HCT116 (cell line): ENCODE measurements at regions not wholly inside any gene's neighbourhood (a gene's known extent, or its start where the extent isn't known, plus 50 kb on each side); places are given as distances from the start of the nearest gene placed in this dataset.

ENCODE experiments used
- ATAC-seq: fragments of 200-7000 bp; cut with Tn5 transposase; 2 replicates; pipeline ENCODE4 v1.9.1; 2020; ENCODE audit warnings: mild to moderate bottlenecking, moderate library complexity
- BruUV-seq: library from RNA; stranded (reverse); fragments of 400-500 nt; replicated peaks from 2 replicates; lab custom pipeline; 2021; lab: Mats Ljungman, UMichigan
- CTCF ChIA-PET: fragments of 300-600 bp; sonication (Branson Sonifier 250); formaldehyde crosslinking; loops from one replicate; lab custom pipeline; 2021; ENCODE audit warnings: antibody characterized with exemption; lab: Charles Lee
- POLR2A ChIA-PET: fragments of 300-600, 350-600 bp; sonication (Branson Sonifier 250); formaldehyde crosslinking; loops from one replicate; lab custom pipeline; 2021; ENCODE audit warnings: antibody characterized with exemption; lab: Charles Lee
- RAD21 ChIA-PET, 2 experiments: fragments of 300-600 bp; sonication (Branson Sonifier 250); formaldehyde crosslinking; loops; one replicate each; lab custom pipeline; 2023; ENCODE audit warnings: low total read pairs in 2 of 2; ENCODE audit not compliant: uncharacterized antibody in 2 of 2, unreplicated experiment in 2 of 2, low non-redundant PET in 1 of 2; lab: Charles Lee
- DNase-seq: peaks from one replicate; pipeline ENCODE4 v3.0.0-alpha.2; 2010; ENCODE audit warnings: low read depth, low spot score
- H2AFZ ChIP-seq: fragments of 200-600 bp; shearing (Covaris generic), sonication (generic); 2 replicates; pipeline ENCODE4 v1.6.1; 2017; ENCODE audit warnings: low read depth, mixed run types, mixed read lengths, antibody characterized with exemption, low read length; ENCODE audit not compliant: poor library complexity, severe bottlenecking
- H3K27ac ChIP-seq: 2 replicates; pipeline ENCODE4 v1.5.1; 2012; ENCODE audit warnings: low read depth, low read length
- H3K27me3 ChIP-seq: fragments of 200-600 bp; sonication (generic); 2 replicates; pipeline ENCODE4 v1.6.1; 2016; ENCODE audit warnings: mixed run types, low read length, mixed read lengths; ENCODE audit not compliant: insufficient read depth
- H3K36me3 ChIP-seq, 2 experiments: fragments of 200-500 bp in 1 of 2; fragments of 200-600 bp in 1 of 2; sonication (Bioruptor generic) in 1 of 2; sonication (generic) in 1 of 2; 2 replicates each; pipeline versions ENCODE4 v1.5.1 to v1.6.1; 2014 to 2016; ENCODE audit warnings: low read length in 2 of 2, inconsistent platforms in 1 of 2, mixed read lengths in 1 of 2, mixed run types in 1 of 2; ENCODE audit not compliant: insufficient read depth in 2 of 2, control insufficient read depth in 1 of 2
- H3K4me1 ChIP-seq, 2 experiments: fragments of 200-600 bp in 1 of 2; sonication (generic) in 1 of 2; 2 replicates each; pipeline versions ENCODE4 v1.5.1 to v1.6.1; 2012 to 2017; ENCODE audit warnings: low read length in 2 of 2, inconsistent platforms in 1 of 2, mild to moderate bottlenecking in 1 of 2, mixed read lengths in 1 of 2, mixed run types in 1 of 2, moderate library complexity in 1 of 2; ENCODE audit not compliant: insufficient read depth in 2 of 2, control insufficient read depth in 1 of 2
- H3K4me2 ChIP-seq: fragments of 200-600 bp; sonication (generic); 2 replicates; pipeline ENCODE4 v1.6.1; 2017; ENCODE audit warnings: mixed run types, low read length, mixed read lengths
- H3K4me3 ChIP-seq, 2 experiments: fragments of 200-600 bp in 1 of 2; sonication (generic) in 1 of 2; replicated peaks in 1 of 2; 2 replicates each; pipeline ENCODE4 v1.5.1; 2011 to 2016; ENCODE audit warnings: low read length in 2 of 2, control low read depth in 1 of 2, low read depth in 1 of 2, mild to moderate bottlenecking in 1 of 2, mixed read lengths in 1 of 2, mixed run types in 1 of 2
- H3K79me2 ChIP-seq: fragments of 200-600 bp; sonication (generic); 2 replicates; pipeline ENCODE4 v1.6.1; 2017; ENCODE audit warnings: mild to moderate bottlenecking, mixed run types, low read length, moderate library complexity, mixed read lengths; ENCODE audit not compliant: insufficient read depth
- H3K9ac ChIP-seq: fragments of 200-600 bp; sonication (generic); 2 replicates; pipeline ENCODE4 v1.6.1; 2016; ENCODE audit warnings: low read length, mixed read lengths
- H3K9me2 ChIP-seq: fragments of 200-600 bp; sonication (generic), shearing (Covaris generic); 2 replicates; pipeline ENCODE4 v1.6.1; 2017; ENCODE audit warnings: mixed run types, mild to moderate bottlenecking, moderate library complexity; ENCODE audit not compliant: insufficient read depth
- H3K9me3 ChIP-seq, 2 experiments: fragments of 200-500 bp in 1 of 2; fragments of 200-600 bp in 1 of 2; sonication (Bioruptor generic) in 1 of 2; sonication (generic) in 1 of 2; 2 replicates each; pipeline ENCODE4 v1.6.1; 2014 to 2017; ENCODE audit warnings: low read length in 2 of 2, mixed read lengths in 2 of 2, inconsistent platforms in 1 of 2, low read depth in 1 of 2, mild to moderate bottlenecking in 1 of 2, mixed run types in 1 of 2, moderate library complexity in 1 of 2; ENCODE audit not compliant: control insufficient read depth in 1 of 2, insufficient read depth in 1 of 2
- H4K20me1 ChIP-seq: fragments of 200-600 bp; sonication (generic), shearing (Covaris generic); 2 replicates; pipeline ENCODE4 v1.6.1; 2017; ENCODE audit warnings: mixed run types, mild to moderate bottlenecking, moderate library complexity; ENCODE audit not compliant: insufficient read depth
- CBX3 ChIP-seq: IDR thresholded peaks from 2 replicates; pipeline ENCODE4 v1.6.1; 2012; ENCODE audit warnings: low read depth
- CEBPB ChIP-seq: IDR thresholded peaks from 2 replicates; pipeline ENCODE4 v1.6.1; 2012; ENCODE audit warnings: low read depth
- EGR1 ChIP-seq: IDR thresholded peaks from 2 replicates; pipeline ENCODE4 v1.6.1; 2012; ENCODE audit warnings: low read depth
- ELF1 ChIP-seq: IDR thresholded peaks from 2 replicates; pipeline ENCODE4 v1.6.1; 2012; ENCODE audit warnings: low read depth, borderline replicate concordance
- EZH2 ChIP-seq: fragments of 200-600 bp; sonication (generic); IDR thresholded peaks from 2 replicates; pipeline ENCODE4 v1.6.1; 2017; ENCODE audit warnings: antibody characterized with exemption, mixed run types
- EZH2phosphoT487 ChIP-seq: fragments of 200-600 bp; IDR thresholded peaks from 2 replicates; pipeline ENCODE4 v1.6.1; 2018; ENCODE audit warnings: antibody characterized with exemption, borderline replicate concordance
- FOSL1 ChIP-seq: IDR thresholded peaks from 2 replicates; pipeline ENCODE4 v1.6.1; 2012; ENCODE audit warnings: low read depth
- JUND ChIP-seq: IDR thresholded peaks from 2 replicates; pipeline ENCODE4 v1.6.1; 2012
- POLR2A ChIP-seq: IDR thresholded peaks from 2 replicates; pipeline ENCODE4 v1.7.0; 2011; ENCODE audit warnings: borderline replicate concordance; ENCODE audit not compliant: insufficient read depth, insufficient read length; ENCODE audit errors: extremely low read depth
- POLR2AphosphoS5 ChIP-seq: IDR thresholded peaks from 2 replicates; pipeline ENCODE4 v1.6.1; 2011; ENCODE audit warnings: mild to moderate bottlenecking, low read depth, low read length, moderate library complexity
- RAD21 ChIP-seq: IDR thresholded peaks from 2 replicates; pipeline ENCODE4 v1.6.1; 2012; ENCODE audit warnings: low read depth, mild to moderate bottlenecking
- SIN3A ChIP-seq: IDR thresholded peaks from 2 replicates; pipeline ENCODE4 v1.6.1; 2012; ENCODE audit warnings: low read depth
- SP1 ChIP-seq: IDR thresholded peaks from 2 replicates; pipeline ENCODE4 v1.6.1; 2012; ENCODE audit warnings: low read depth
- TCF7L2 ChIP-seq: IDR thresholded peaks from 2 replicates; pipeline ENCODE4 v1.7.0; 2011; ENCODE audit warnings: borderline replicate concordance, inconsistent platforms; ENCODE audit not compliant: insufficient read depth, insufficient read length; ENCODE audit errors: extremely low read depth
- YY1 ChIP-seq: IDR thresholded peaks from 2 replicates; pipeline ENCODE4 v1.6.1; 2011; ENCODE audit warnings: low read length, low read depth, moderate library complexity, mild to moderate bottlenecking; ENCODE audit not compliant: insufficient replicate concordance; ENCODE audit errors: extremely low read depth
- ZBTB33 ChIP-seq: IDR thresholded peaks from 2 replicates; pipeline ENCODE4 v1.6.1; 2011; ENCODE audit warnings: mild to moderate bottlenecking, low read length, moderate library complexity; ENCODE audit not compliant: insufficient replicate concordance; ENCODE audit errors: extremely low read depth
- ZFX ChIP-seq: fragments of 450-650 bp; IDR thresholded peaks from 2 replicates; pipeline ENCODE4 v1.6.1; 2017
- ZNF274 ChIP-seq: fragments of 200-500 bp; sonication (Bioruptor generic); IDR thresholded peaks from 2 replicates; pipeline ENCODE4 v1.6.1; 2014; ENCODE audit warnings: mild to moderate bottlenecking, low read depth, low read length, inconsistent platforms
- intact Hi-C: fragments of 100-400 bp; cut with micrococcal nuclease; formaldehyde crosslinking; loops from 2 replicates; pipeline ENCODE4 v1.10.0; 2022
- TF ChIP-seq, protein P1 (sequence below): IDR thresholded peaks from 2 replicates; pipeline ENCODE4 v1.6.1; 2012
- TF ChIP-seq, protein P2 (sequence below): IDR thresholded peaks from 2 replicates; pipeline ENCODE4 v1.6.1; 2012; ENCODE audit warnings: low read depth

- Histone ChIP-seq H3K4me2 (no peak overlapping the region), H3K79me2 (no peaks in the 10 kb centered on the region), H3K4me3 (no peak overlapping the region), H2AFZ (no peak overlapping the region), H3K9ac (no peak overlapping the region), H3K9me2 (no peaks in the 10 kb centered on the region), H3K27ac (no peak overlapping the region), H4K20me1 (no peaks in the 10 kb centered on the region), H3K4me1 (no peaks in the 10 kb centered on the region), H3K9me3 (no peaks in the 10 kb centered on the region), H3K27me3 (no peaks in the 10 kb centered on the region), H3K36me3 (no peaks in the 10 kb centered on the region)
- no peak for DNase-seq
- no TSS peak for BruUV-seq
- no peak for TF ChIP-seq YY1
- no peak for TF ChIP-seq SIN3A
- no peak for TF ChIP-seq RAD21
- no peak for TF ChIP-seq CEBPB
- no peak for TF ChIP-seq SP1
- no peak for TF ChIP-seq POLR2A
- TF ChIP-seq ZNF274 = no peak
- no peak for TF ChIP-seq EZH2phosphoT487
- TF ChIP-seq, protein P1, sequence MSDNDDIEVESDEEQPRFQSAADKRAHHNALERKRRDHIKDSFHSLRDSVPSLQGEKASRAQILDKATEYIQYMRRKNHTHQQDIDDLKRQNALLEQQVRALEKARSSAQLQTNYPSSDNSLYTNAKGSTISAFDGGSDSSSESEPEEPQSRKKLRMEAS = no peak
- no peak for TF ChIP-seq ZFX
- no peak for TF ChIP-seq ELF1
- TF ChIP-seq, protein P2, sequence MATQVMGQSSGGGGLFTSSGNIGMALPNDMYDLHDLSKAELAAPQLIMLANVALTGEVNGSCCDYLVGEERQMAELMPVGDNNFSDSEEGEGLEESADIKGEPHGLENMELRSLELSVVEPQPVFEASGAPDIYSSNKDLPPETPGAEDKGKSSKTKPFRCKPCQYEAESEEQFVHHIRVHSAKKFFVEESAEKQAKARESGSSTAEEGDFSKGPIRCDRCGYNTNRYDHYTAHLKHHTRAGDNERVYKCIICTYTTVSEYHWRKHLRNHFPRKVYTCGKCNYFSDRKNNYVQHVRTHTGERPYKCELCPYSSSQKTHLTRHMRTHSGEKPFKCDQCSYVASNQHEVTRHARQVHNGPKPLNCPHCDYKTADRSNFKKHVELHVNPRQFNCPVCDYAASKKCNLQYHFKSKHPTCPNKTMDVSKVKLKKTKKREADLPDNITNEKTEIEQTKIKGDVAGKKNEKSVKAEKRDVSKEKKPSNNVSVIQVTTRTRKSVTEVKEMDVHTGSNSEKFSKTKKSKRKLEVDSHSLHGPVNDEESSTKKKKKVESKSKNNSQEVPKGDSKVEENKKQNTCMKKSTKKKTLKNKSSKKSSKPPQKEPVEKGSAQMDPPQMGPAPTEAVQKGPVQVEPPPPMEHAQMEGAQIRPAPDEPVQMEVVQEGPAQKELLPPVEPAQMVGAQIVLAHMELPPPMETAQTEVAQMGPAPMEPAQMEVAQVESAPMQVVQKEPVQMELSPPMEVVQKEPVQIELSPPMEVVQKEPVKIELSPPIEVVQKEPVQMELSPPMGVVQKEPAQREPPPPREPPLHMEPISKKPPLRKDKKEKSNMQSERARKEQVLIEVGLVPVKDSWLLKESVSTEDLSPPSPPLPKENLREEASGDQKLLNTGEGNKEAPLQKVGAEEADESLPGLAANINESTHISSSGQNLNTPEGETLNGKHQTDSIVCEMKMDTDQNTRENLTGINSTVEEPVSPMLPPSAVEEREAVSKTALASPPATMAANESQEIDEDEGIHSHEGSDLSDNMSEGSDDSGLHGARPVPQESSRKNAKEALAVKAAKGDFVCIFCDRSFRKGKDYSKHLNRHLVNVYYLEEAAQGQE = no peak
- no peak for TF ChIP-seq FOSL1
- TF ChIP-seq EGR1 = no peak
- no peak for TF ChIP-seq ZBTB33
- TF ChIP-seq EZH2 = no peak
- no peak for TF ChIP-seq POLR2AphosphoS5
- no peak for TF ChIP-seq CBX3
- no peak for TF ChIP-seq TCF7L2
- TF ChIP-seq JUND = no peak
- intact Hi-C loops = no loop called here
- ChIA-PET RAD21 (no interaction called here), POLR2A (no interaction called here), CTCF (no interaction called here)
- no peak for ATAC-seq
Observed at GRCh38 chr6:134680021-134680420, 269.9 kb downstream of the ALDH8A1 start.
